ENCODE measurements at regions not wholly inside any gene's neighbourhood (a gene's known extent, or its start where the extent isn't known, plus 50 kb on each side); places are given as distances from the start of the nearest gene placed in this dataset.
A peak's percentile ranks its signal among the peaks of the same experiment; 100 is the strongest.

DNA sequence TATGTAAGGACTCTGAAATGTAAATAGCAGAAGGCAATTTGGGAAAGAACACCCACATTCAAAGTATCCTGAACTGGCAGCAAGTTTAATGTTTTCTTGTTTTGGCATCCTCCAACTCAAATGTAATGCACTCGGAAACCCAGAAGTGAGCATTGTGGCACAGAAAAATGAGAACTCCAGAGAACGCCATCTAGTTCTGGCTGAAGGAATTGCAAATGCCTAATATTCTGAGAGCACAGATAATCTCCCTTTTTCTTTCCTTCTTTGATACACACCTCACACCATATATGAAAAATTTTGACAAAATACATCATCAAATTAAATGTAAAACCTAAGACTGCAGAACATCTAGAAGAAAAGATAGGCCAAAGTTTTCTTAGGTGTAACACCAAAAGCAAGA, 52.1 kb downstream of the PWWP3B start:
- intact Hi-C loops (cut with micrococcal nuclease): no loop called here
- TF ChIP-seq, protein P1, sequence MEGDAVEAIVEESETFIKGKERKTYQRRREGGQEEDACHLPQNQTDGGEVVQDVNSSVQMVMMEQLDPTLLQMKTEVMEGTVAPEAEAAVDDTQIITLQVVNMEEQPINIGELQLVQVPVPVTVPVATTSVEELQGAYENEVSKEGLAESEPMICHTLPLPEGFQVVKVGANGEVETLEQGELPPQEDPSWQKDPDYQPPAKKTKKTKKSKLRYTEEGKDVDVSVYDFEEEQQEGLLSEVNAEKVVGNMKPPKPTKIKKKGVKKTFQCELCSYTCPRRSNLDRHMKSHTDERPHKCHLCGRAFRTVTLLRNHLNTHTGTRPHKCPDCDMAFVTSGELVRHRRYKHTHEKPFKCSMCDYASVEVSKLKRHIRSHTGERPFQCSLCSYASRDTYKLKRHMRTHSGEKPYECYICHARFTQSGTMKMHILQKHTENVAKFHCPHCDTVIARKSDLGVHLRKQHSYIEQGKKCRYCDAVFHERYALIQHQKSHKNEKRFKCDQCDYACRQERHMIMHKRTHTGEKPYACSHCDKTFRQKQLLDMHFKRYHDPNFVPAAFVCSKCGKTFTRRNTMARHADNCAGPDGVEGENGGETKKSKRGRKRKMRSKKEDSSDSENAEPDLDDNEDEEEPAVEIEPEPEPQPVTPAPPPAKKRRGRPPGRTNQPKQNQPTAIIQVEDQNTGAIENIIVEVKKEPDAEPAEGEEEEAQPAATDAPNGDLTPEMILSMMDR (IDR thresholded peaks at IDR 0.05; ENCODE audit: borderline replicate concordance): peak; percentile 43
- no peak for DNase-seq

DNA sequence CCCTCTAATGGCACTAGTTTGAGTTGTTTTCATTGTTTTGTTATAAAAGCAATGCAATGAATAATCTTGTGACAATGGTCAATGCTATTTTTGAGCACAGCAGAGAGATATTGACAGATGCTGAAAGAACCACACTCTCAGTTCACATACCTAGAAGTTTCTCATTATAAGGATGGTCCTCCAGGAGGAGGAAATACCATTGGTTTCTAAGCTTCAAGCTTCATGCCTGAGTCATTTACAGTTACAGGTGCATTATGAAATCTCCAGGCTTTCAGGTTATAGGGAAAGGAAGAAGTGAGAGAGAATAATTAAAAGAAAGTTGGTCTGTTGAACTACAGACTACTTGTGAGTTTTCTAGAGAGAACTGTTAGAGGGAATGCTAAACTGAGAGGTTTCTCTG, 75.3 kb downstream of the PWWP3B start:
- DNase-seq: no peak
- no peaks in the 10 kb centered on the region for H3K4me1 ChIP-seq
- H3K27me3 ChIP-seq (ENCODE audit: low read depth): no peaks in the 10 kb centered on the region
- H3K36me3 ChIP-seq: no peaks in the 10 kb centered on the region
- TF ChIP-seq, protein P1 (IDR thresholded peaks at IDR 0.05; ENCODE audit: borderline replicate concordance): no peak
- no peaks in the 10 kb centered on the region for H3K9me3 ChIP-seq (replicated peaks)
- H3K27ac ChIP-seq (replicated peaks): no peak overlapping the region
- intact Hi-C loops (cut with micrococcal nuclease): no loop called here
- no peak overlapping the region for H3K4me3 ChIP-seq

More for the DNA sequence above, 52.1 kb downstream of the PWWP3B start:
- Histone ChIP-seq H3K4me3 (no peak overlapping the region), H3K4me1 (no peaks in the 10 kb centered on the region), H3K9me3 (replicated peaks) (no peaks in the 10 kb centered on the region), H3K27ac (replicated peaks) (no peak overlapping the region), H3K36me3 (no peaks in the 10 kb centered on the region), H3K27me3 (ENCODE audit: low read depth) (no peaks in the 10 kb centered on the region)

DNA sequence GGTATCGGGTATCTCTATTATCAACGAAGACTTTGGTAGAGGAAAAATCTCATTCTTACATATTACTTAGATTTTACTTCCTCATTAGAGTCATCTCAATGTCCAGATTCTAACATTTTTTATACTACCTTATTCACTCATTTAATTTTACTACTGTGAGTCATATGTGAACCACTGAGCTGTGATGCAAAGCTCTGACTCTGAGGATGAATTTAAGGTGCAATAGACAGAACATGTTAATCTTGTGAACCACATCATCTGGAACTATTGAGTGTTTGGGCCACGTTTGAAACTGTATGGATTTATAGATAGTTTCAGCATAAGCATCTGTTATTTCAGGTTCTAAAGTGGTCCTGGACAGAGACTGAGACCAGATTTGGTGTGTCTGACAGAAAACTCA, 78.4 kb downstream of the PWWP3B start:
- intact Hi-C loops (cut with micrococcal nuclease): no loop called here
- no peak overlapping the region for H3K4me3 ChIP-seq
- no peaks in the 10 kb centered on the region for H3K4me1 ChIP-seq
- H3K36me3 ChIP-seq: no peaks in the 10 kb centered on the region
- no peak overlapping the region for H3K27ac ChIP-seq (replicated peaks)
- no peak for DNase-seq
- TF ChIP-seq, protein P1 (IDR thresholded peaks at IDR 0.05; ENCODE audit: borderline replicate concordance): no peak
- no peaks in the 10 kb centered on the region for H3K9me3 ChIP-seq (replicated peaks)
- no peaks in the 10 kb centered on the region for H3K27me3 ChIP-seq (ENCODE audit: low read depth)

DNA sequence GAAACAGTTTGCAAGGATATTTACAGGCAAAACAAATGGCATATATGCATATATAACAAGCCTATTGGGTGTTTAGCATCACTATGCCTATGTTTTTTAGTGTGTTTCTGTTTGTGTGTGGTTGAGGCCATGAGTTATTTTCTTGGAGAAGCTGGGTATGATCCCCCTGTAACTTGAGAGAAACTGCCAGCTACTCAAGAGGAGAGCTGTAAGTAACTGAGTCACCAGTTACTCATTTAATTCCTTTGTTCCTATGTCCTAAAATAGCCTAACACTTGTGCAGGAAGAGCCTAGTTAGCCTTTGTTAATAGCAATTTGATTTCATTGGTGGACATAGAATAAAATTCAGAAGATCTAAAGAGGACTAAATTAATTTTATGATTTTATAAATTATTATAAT, 79.1 kb downstream of the PWWP3B start:
- H3K36me3 ChIP-seq: no peaks in the 10 kb centered on the region

DNA sequence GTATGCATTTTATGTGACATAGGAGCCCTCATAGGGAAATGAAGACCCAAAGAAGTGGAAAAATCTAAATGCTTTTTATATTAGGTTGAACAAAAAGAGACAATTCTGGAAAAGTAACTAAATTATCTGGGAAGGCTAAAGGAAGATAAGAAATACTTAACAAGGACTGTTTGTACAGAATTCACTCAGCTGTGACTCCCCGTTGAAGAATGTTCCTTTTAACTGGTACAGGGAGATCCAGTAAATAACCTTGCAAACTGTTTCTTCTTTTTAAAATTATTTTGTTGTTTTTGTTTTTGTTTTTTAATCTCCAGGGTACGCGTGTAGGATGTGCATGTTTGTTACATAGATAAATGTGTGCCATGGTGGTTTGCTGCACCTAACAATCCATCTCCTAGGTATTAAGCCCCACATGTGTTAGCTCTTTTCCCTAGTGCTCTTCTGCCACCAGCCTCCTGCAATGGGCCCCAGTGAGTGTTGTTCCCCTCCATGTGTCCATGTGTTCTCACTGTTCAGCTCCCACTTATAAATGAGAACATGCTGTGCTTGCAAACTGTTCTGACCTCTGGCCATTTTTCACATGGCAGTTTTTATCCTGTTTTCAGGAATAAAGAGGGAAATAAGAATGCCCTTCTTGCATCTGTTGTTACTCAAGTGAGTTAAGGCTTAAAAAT, 81.7 kb downstream of the PWWP3B start:
- H3K36me3 ChIP-seq: no peaks in the 10 kb centered on the region
- H3K4me3 ChIP-seq: no peak overlapping the region
- no peak for DNase-seq
- no peaks in the 10 kb centered on the region for H3K9me3 ChIP-seq (replicated peaks)
- intact Hi-C loops (cut with micrococcal nuclease): no loop called here
- TF ChIP-seq, protein P1 (IDR thresholded peaks at IDR 0.05; ENCODE audit: borderline replicate concordance): no peak
- no peaks in the 10 kb centered on the region for H3K4me1 ChIP-seq
- no peak overlapping the region for H3K27ac ChIP-seq (replicated peaks)
- H3K27me3 ChIP-seq (ENCODE audit: low read depth): no peaks in the 10 kb centered on the region

More for the DNA sequence above, 79.1 kb downstream of the PWWP3B start:
- Histone ChIP-seq H3K27me3 (ENCODE audit: low read depth) (no peaks in the 10 kb centered on the region), H3K27ac (replicated peaks) (no peak overlapping the region), H3K4me3 (no peak overlapping the region), H3K4me1 (no peaks in the 10 kb centered on the region), H3K9me3 (replicated peaks) (no peaks in the 10 kb centered on the region)
- TF ChIP-seq, protein P1 (IDR thresholded peaks at IDR 0.05; ENCODE audit: borderline replicate concordance): no peak
- intact Hi-C loops (cut with micrococcal nuclease): no loop called here
- DNase-seq: no peak

Data from left ventricle myocardium inferior (tissue), 1 donor.